ENCODE measurements at regions not wholly inside any gene's neighbourhood (a gene's known extent, or its start where the extent isn't known, plus 50 kb on each side); places are given as distances from the start of the nearest gene placed in this dataset.

DNA sequence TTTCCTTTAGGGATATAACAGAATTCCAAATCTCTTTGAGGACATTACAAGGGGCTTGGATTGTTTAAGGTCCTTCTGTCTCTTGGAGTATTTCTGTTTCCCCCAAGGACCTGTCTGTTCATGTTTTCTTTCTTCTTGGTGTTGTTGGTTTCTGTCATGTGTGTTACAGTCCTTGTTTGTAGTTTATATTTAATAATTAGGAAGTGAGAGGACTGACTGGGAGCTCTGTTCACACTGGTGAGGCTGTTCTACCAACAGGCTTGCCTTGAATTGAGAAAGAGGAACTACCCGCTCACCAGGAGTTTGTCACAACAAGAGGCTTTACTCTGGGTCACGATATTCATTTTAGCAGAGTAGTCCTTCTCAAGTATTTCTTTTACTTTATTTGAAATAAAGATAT lies 119.2 kb upstream of the SV2C start:
- Histone ChIP-seq H3K4me1 (no peaks in the 10 kb centered on the region), H3K4me2 (no peak overlapping the region), H3K4me3 (no peak overlapping the region), H3K9me3 (no peaks in the 10 kb centered on the region; the same call in 2 of the 3 replicates), H3K27ac (no peak overlapping the region)
- POLR2A ChIA-PET = no interaction called here
- CTCF ChIA-PET = no interaction called here
- DNase-seq (ENCODE audit: low read depth in 1 of 2, low spot score in 1 of 2) (no peak), ATAC-seq (no peak), FAIRE-seq (no peak)
- TF ChIP-seq RAD21 (conservative IDR thresholded peaks at IDR 0.05 in 1 of 2, IDR thresholded peaks at IDR 0.05 in 1 of 2) = no peak
- TF ChIP-seq FOXS1 (CRISPR knock-in tag; IDR thresholded peaks at IDR 0.05) = no peak
- TF ChIP-seq, protein P1, sequence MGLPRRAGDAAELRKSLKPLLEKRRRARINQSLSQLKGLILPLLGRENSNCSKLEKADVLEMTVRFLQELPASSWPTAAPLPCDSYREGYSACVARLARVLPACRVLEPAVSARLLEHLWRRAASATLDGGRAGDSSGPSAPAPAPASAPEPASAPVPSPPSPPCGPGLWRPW (IDR thresholded peaks at IDR 0.05) = no peak
- no peak for TF ChIP-seq JUN (IDR thresholded peaks at IDR 0.05)
- WGBS (ENCODE audit: missing lambda C conversion rate) = 44% methylated on average over 2 of the region's 2 CpGs

DNA sequence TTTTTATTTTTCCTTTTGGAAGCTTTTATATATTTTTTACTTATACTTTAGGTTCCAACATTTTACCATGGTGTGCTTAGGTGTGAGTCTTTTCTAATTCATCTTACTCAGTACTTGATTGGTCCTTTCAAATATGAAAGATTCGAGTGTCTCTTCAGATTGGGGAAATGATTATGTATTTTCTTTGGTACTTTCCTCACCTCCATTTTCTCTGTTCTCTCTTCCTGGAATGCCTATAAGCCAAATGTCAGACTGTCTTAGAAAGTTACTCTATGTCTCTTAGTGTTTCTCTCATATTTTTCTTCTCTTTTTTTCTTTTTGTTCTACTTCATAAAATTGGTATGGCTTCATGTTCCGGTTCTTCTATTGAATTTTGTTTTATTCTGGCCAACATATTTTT lies 119.6 kb upstream of the SV2C start:
- ChIA-PET CTCF (no interaction called here), POLR2A (no interaction called here)
- WGBS (ENCODE audit: missing lambda C conversion rate) = 8% methylated on average over 2 of the region's 2 CpGs
- no peak for DNase-seq (ENCODE audit: low read depth in 1 of 2, low spot score in 1 of 2)
- TF ChIP-seq NR3C1 (IDR thresholded peaks at IDR 0.05) = no peak
- TF ChIP-seq, protein P1 (IDR thresholded peaks at IDR 0.05) = no peak
- TF ChIP-seq TFCP2L1 (CRISPR knock-in tag; IDR thresholded peaks at IDR 0.05) = no peak
- no peak for TF ChIP-seq ZC3H11A (IDR thresholded peaks at IDR 0.05)
- TF ChIP-seq, protein P2, sequence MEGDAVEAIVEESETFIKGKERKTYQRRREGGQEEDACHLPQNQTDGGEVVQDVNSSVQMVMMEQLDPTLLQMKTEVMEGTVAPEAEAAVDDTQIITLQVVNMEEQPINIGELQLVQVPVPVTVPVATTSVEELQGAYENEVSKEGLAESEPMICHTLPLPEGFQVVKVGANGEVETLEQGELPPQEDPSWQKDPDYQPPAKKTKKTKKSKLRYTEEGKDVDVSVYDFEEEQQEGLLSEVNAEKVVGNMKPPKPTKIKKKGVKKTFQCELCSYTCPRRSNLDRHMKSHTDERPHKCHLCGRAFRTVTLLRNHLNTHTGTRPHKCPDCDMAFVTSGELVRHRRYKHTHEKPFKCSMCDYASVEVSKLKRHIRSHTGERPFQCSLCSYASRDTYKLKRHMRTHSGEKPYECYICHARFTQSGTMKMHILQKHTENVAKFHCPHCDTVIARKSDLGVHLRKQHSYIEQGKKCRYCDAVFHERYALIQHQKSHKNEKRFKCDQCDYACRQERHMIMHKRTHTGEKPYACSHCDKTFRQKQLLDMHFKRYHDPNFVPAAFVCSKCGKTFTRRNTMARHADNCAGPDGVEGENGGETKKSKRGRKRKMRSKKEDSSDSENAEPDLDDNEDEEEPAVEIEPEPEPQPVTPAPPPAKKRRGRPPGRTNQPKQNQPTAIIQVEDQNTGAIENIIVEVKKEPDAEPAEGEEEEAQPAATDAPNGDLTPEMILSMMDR (IDR thresholded peaks at IDR 0.05) = no peak
- TF ChIP-seq RCOR1 (IDR thresholded peaks at IDR 0.05; ENCODE audit: low read depth, low read length) = no peak
- TF ChIP-seq JUN (IDR thresholded peaks at IDR 0.05) = no peak
- no peak for TF ChIP-seq KDM5A (IDR thresholded peaks at IDR 0.05)
- TF ChIP-seq, protein P3, sequence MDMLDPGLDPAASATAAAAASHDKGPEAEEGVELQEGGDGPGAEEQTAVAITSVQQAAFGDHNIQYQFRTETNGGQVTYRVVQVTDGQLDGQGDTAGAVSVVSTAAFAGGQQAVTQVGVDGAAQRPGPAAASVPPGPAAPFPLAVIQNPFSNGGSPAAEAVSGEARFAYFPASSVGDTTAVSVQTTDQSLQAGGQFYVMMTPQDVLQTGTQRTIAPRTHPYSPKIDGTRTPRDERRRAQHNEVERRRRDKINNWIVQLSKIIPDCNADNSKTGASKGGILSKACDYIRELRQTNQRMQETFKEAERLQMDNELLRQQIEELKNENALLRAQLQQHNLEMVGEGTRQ (IDR thresholded peaks at IDR 0.05) = no peak
- no peak for TF ChIP-seq CEBPB (IDR thresholded peaks at IDR 0.05)
- no peak for TF ChIP-seq ZSCAN20 (CRISPR knock-in tag; IDR thresholded peaks at IDR 0.05)
- no peak for TF ChIP-seq TP53 (CRISPR knock-in tag; IDR thresholded peaks at IDR 0.05)
- TF ChIP-seq, protein P4, sequence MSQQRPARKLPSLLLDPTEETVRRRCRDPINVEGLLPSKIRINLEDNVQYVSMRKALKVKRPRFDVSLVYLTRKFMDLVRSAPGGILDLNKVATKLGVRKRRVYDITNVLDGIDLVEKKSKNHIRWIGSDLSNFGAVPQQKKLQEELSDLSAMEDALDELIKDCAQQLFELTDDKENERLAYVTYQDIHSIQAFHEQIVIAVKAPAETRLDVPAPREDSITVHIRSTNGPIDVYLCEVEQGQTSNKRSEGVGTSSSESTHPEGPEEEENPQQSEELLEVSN (IDR thresholded peaks at IDR 0.05; ENCODE audit: borderline replicate concordance, low read depth) = no peak
- TF ChIP-seq SMC3 (IDR thresholded peaks at IDR 0.05) = no peak
- no peak for TF ChIP-seq MAZ (IDR thresholded peaks at IDR 0.05; ENCODE audit: borderline replicate concordance, low read depth, low read length)
- TF ChIP-seq, protein P5, sequence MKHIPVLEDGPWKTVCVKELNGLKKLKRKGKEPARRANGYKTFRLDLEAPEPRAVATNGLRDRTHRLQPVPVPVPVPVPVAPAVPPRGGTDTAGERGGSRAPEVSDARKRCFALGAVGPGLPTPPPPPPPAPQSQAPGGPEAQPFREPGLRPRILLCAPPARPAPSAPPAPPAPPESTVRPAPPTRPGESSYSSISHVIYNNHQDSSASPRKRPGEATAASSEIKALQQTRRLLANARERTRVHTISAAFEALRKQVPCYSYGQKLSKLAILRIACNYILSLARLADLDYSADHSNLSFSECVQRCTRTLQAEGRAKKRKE (CRISPR knock-in tag; IDR thresholded peaks at IDR 0.05; ENCODE audit: low read depth) = no peak
- Histone ChIP-seq H3K4me2 (no peak overlapping the region), H3K9me3 (no peaks in the 10 kb centered on the region), H3K4me1 (no peaks in the 10 kb centered on the region), H3K4me3 (no peak overlapping the region), H3K27ac (no peak overlapping the region)
- ATAC-seq = no peak
- FAIRE-seq = no peak

DNA sequence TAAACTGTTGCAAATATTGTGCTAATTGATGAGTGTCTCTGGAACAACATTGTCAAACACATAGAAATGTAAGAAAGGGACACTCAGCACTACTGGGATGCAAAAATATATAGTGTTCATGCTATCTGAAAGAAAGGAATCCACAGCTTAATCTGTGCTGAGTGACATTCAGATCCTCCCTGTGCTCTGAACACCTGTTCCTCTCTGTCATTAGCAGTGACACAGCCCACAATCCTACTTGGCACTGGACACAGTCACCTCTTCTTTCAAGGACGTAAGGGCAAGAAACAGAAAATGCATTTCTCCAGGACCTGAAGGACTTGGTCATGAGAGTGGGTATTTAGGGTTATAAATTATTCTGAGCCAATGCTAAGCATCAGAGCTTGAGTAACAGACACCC lies 121.4 kb upstream of the SV2C start:
- FAIRE-seq (no peak), DNase-seq (ENCODE audit: low read depth in 1 of 2, low spot score in 1 of 2) (no peak), ATAC-seq (no peak)
- CTCF ChIA-PET = no interaction called here
- Histone ChIP-seq H3K4me3 (no peak overlapping the region), H3K4me1 (no peaks in the 10 kb centered on the region), H3K4me2 (no peak overlapping the region), H3K9me3 (no peaks in the 10 kb centered on the region), H3K27ac (no peak overlapping the region)
- POLR2A ChIA-PET = no interaction called here
- 0% methylated on average over 1 of the region's 1 CpG for WGBS (ENCODE audit: missing lambda C conversion rate)
- TF ChIP-seq HOXB5 (CRISPR knock-in tag; IDR thresholded peaks at IDR 0.05) (no peak), HOXB13 (CRISPR knock-in tag; IDR thresholded peaks at IDR 0.05; ENCODE audit: low read depth) (no peak), HDAC2 (IDR thresholded peaks at IDR 0.05) (no peak), TFCP2L1 (CRISPR knock-in tag; IDR thresholded peaks at IDR 0.05) (no peak), MAFK (IDR thresholded peaks at IDR 0.05; ENCODE audit: partially characterized antibody) (no peak), HEYL (CRISPR knock-in tag; IDR thresholded peaks at IDR 0.05) (no peak), RCOR1 (IDR thresholded peaks at IDR 0.05; ENCODE audit: low read depth, low read length) (no peak), ZFP36 (IDR thresholded peaks at IDR 0.05; ENCODE audit: borderline replicate concordance, partially characterized antibody) (no peak), NR3C1 (IDR thresholded peaks at IDR 0.05) (no peak)
- TF ChIP-seq, protein P3 (IDR thresholded peaks at IDR 0.05) = no peak
- TF ChIP-seq, protein P6, sequence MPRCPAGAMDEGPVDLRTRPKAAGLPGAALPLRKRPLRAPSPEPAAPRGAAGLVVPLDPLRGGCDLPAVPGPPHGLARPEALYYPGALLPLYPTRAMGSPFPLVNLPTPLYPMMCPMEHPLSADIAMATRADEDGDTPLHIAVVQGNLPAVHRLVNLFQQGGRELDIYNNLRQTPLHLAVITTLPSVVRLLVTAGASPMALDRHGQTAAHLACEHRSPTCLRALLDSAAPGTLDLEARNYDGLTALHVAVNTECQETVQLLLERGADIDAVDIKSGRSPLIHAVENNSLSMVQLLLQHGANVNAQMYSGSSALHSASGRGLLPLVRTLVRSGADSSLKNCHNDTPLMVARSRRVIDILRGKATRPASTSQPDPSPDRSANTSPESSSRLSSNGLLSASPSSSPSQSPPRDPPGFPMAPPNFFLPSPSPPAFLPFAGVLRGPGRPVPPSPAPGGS (IDR thresholded peaks at IDR 0.05) = no peak
- TF ChIP-seq, protein P7, sequence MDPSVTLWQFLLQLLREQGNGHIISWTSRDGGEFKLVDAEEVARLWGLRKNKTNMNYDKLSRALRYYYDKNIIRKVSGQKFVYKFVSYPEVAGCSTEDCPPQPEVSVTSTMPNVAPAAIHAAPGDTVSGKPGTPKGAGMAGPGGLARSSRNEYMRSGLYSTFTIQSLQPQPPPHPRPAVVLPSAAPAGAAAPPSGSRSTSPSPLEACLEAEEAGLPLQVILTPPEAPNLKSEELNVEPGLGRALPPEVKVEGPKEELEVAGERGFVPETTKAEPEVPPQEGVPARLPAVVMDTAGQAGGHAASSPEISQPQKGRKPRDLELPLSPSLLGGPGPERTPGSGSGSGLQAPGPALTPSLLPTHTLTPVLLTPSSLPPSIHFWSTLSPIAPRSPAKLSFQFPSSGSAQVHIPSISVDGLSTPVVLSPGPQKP (IDR thresholded peaks at IDR 0.05; ENCODE audit: low read depth, low read length) = no peak
